ENCODE measurements at regions not wholly inside any gene's neighbourhood (a gene's known extent, or its start where the extent isn't known, plus 50 kb on each side); places are given as distances from the start of the nearest gene placed in this dataset.

- Histone ChIP-seq H3K4me1 (ENCODE audit: control insufficient read depth, extremely low read depth, insufficient read depth, low read length) (no peaks in the 10 kb centered on the region), H4K20me1 (ENCODE audit: control insufficient read depth, extremely low read depth, insufficient read depth, low read length) (no peaks in the 10 kb centered on the region), H3K4me2 (ENCODE audit: control insufficient read depth, extremely low read depth, insufficient read depth, low read depth, low read length) (no peak overlapping the region), H3K9me1 (ENCODE audit: control insufficient read depth, extremely low read depth, insufficient read depth, low read length) (no peaks in the 10 kb centered on the region), H3K36me3 (ENCODE audit: control insufficient read depth in 2 of 2, extremely low read depth in 1 of 2, insufficient read depth in 2 of 2, low read length in 2 of 2) (no peaks in the 10 kb centered on the region), H3K27me3 (ENCODE audit: control insufficient read depth, extremely low read depth, insufficient read depth, low read length) (no peaks in the 10 kb centered on the region), H3K9me3 (ENCODE audit: control insufficient read depth, low read depth, low read length) (no peaks in the 10 kb centered on the region), H3K27ac (ENCODE audit: control insufficient read depth, insufficient read depth, low read length) (no peak overlapping the region), H3K9ac (ENCODE audit: control insufficient read depth, extremely low read depth, insufficient read depth, low read length) (no peak overlapping the region), H2AFZ (ENCODE audit: control insufficient read depth, low read length) (no peak overlapping the region), H3K4me3 (ENCODE audit: control insufficient read depth in 2 of 3, extremely low read depth in 1 of 3, insufficient read depth in 2 of 3, low read depth in 1 of 3, low read length in 3 of 3) (no peak overlapping the region), H3K79me2 (ENCODE audit: control insufficient read depth, insufficient read depth, low read length) (no peaks in the 10 kb centered on the region)
- DNase-seq (ENCODE audit: low read depth, low spot score), result no peak
- dilution Hi-C loops (cut with MboI; ENCODE audit: extremely low pct_ligation_motif_present, low sequenced_read_pairs), result no loop called here
- FAIRE-seq, result no peak
- TF ChIP-seq CTCF (optimal IDR thresholded peaks at IDR 0.05 in 1 of 3, IDR thresholded peaks at IDR 0.05 in 1 of 3, conservative IDR thresholded peaks at IDR 0.05 in 1 of 3; ENCODE audit: extremely low read depth in 1 of 3, insufficient read depth in 2 of 3, low read length in 3 of 3), result no peak
- TF ChIP-seq EZH2 (IDR thresholded peaks at IDR 0.05; ENCODE audit: low read length), result no peak
Observed at GRCh38 chr2:166651080-166651675, 157.1 kb upstream of the SCN7A start.

- Histone ChIP-seq H3K27me3 (ENCODE audit: control insufficient read depth, extremely low read depth, insufficient read depth, low read length) (no peaks in the 10 kb centered on the region), H3K4me1 (ENCODE audit: control insufficient read depth, extremely low read depth, insufficient read depth, low read length) (no peaks in the 10 kb centered on the region), H3K79me2 (ENCODE audit: control insufficient read depth, insufficient read depth, low read length) (no peaks in the 10 kb centered on the region), H3K9ac (ENCODE audit: control insufficient read depth, extremely low read depth, insufficient read depth, low read length) (no peak overlapping the region), H2AFZ (ENCODE audit: control insufficient read depth, low read length) (no peak overlapping the region), H3K9me1 (ENCODE audit: control insufficient read depth, extremely low read depth, insufficient read depth, low read length) (no peaks in the 10 kb centered on the region), H3K4me2 (ENCODE audit: control insufficient read depth, extremely low read depth, insufficient read depth, low read depth, low read length) (no peak overlapping the region), H3K9me3 (ENCODE audit: control insufficient read depth, low read depth, low read length) (no peaks in the 10 kb centered on the region), H4K20me1 (ENCODE audit: control insufficient read depth, extremely low read depth, insufficient read depth, low read length) (no peaks in the 10 kb centered on the region), H3K27ac (ENCODE audit: control insufficient read depth, insufficient read depth, low read length) (no peak overlapping the region), H3K4me3 (ENCODE audit: control insufficient read depth in 2 of 3, extremely low read depth in 1 of 3, insufficient read depth in 2 of 3, low read depth in 1 of 3, low read length in 3 of 3) (no peak overlapping the region), H3K36me3 (ENCODE audit: control insufficient read depth in 2 of 2, extremely low read depth in 1 of 2, insufficient read depth in 2 of 2, low read length in 2 of 2) (no peaks in the 10 kb centered on the region)
- FAIRE-seq (no peak), DNase-seq (ENCODE audit: low read depth, low spot score) (no peak)
- TF ChIP-seq CTCF (optimal IDR thresholded peaks at IDR 0.05 in 1 of 3, IDR thresholded peaks at IDR 0.05 in 1 of 3, conservative IDR thresholded peaks at IDR 0.05 in 1 of 3; ENCODE audit: extremely low read depth in 1 of 3, insufficient read depth in 2 of 3, low read length in 3 of 3) (no peak), EZH2 (IDR thresholded peaks at IDR 0.05; ENCODE audit: low read length) (no peak)
- dilution Hi-C loops (cut with MboI; ENCODE audit: extremely low pct_ligation_motif_present, low sequenced_read_pairs), result no loop called here
Observed at GRCh38 chr2:166647935-166648334, 153.9 kb upstream of the SCN7A start.
